DMS114 treated with DMSO at 0.1 percent for 48 hours (cell line): ENCODE measurements at regions not wholly inside any gene's neighbourhood (a gene's known extent, or its start where the extent isn't known, plus 50 kb on each side); places are given as distances from the start of the nearest gene placed in this dataset.

Experiments
- DNase-seq: peaks from one replicate; lab custom pipeline; 2025; ENCODE audit not compliant: unreplicated experiment; lab: John Stamatoyannopoulos, UW

GRCh38 chr10:3432081-3432825, 259.7 kb upstream of the PITRM1 start:
- no peak for DNase-seq

- DNase-seq: no peak
Measured at GRCh38 chr10:3430501-3430900, 257.9 kb upstream of the PITRM1 start.

- no peak for DNase-seq
Measured at GRCh38 chr10:3429676-3430075, 257.1 kb upstream of the PITRM1 start.

GRCh38 chr10:3428826-3429225, 256.2 kb upstream of the PITRM1 start:
- DNase-seq: no peak

- DNase-seq: no peak
Measured at GRCh38 chr10:3427950-3428354, 255.4 kb upstream of the PITRM1 start.

GRCh38 chr10:3427347-3427746, 254.8 kb upstream of the PITRM1 start:
- no peak for DNase-seq

- no peak for DNase-seq
Measured at GRCh38 chr10:3426190-3426845, 253.7 kb upstream of the PITRM1 start.

GRCh38 chr10:3425716-3426115, 253.1 kb upstream of the PITRM1 start:
- no peak for DNase-seq

- DNase-seq: no peak
Measured at GRCh38 chr10:3425261-3425660, 252.7 kb upstream of the PITRM1 start.

- DNase-seq: no peak
Measured at GRCh38 chr10:3424111-3424851, 251.7 kb upstream of the PITRM1 start.

GRCh38 chr10:3423384-3423783, 250.8 kb upstream of the PITRM1 start:
- no peak for DNase-seq

GRCh38 chr10:3422282-3422681, 249.7 kb upstream of the PITRM1 start:
- no peak for DNase-seq

- DNase-seq: no peak
Measured at GRCh38 chr10:3421537-3422257, 249.1 kb upstream of the PITRM1 start.

GRCh38 chr10:3420527-3421469, 248.2 kb upstream of the PITRM1 start:
- no peak for DNase-seq

- DNase-seq: no peak
Measured at GRCh38 chr10:3419719-3420495, 247.3 kb upstream of the PITRM1 start.

- DNase-seq: no peak
Measured at GRCh38 chr10:3418926-3419325, 246.3 kb upstream of the PITRM1 start.

- DNase-seq: no peak
Measured at GRCh38 chr10:3418041-3418754, 245.6 kb upstream of the PITRM1 start.

GRCh38 chr10:3417096-3417495, 244.5 kb upstream of the PITRM1 start:
- no peak for DNase-seq
